AG04450 (cell line): ENCODE measurements at regions not wholly inside any gene's neighbourhood (a gene's known extent, or its start where the extent isn't known, plus 50 kb on each side); places are given as distances from the start of the nearest gene placed in this dataset.

Source experiments
- CTCF ChIA-PET: fragments of 300-600, 350-600 bp; formaldehyde crosslinking; extraction: SDS; loops from one replicate; lab custom pipeline; 2022; ENCODE audit warnings: antibody characterized with exemption, inconsistent platforms; lab: Charles Lee
- POLR2A ChIA-PET: fragments of 350-600 bp; formaldehyde crosslinking; extraction: SDS; loops from one replicate; lab custom pipeline; 2021; ENCODE audit warnings: antibody characterized with exemption, inconsistent platforms; lab: Yijun Ruan, JAX
- DNase-seq: peaks from one replicate; pipeline ENCODE4 v3.0.0-alpha.2; 2011; ENCODE audit warnings: low read depth, low spot score
- H3K27ac ChIP-seq: one replicate; pipeline ENCODE4 v1.5.1; 2012; ENCODE audit warnings: low read depth, low read length, control low read depth
- H3K27me3 ChIP-seq: one replicate; pipeline ENCODE4 v1.6.0; 2012; ENCODE audit warnings: low read length; ENCODE audit not compliant: control insufficient read depth, insufficient read depth
- H3K4me3 ChIP-seq: 2 replicates; pipeline ENCODE4 v1.5.1; 2011; ENCODE audit warnings: mild to moderate bottlenecking, low read depth, low read length, control low read depth
- H3K9me3 ChIP-seq: 2 replicates; pipeline ENCODE4 v1.5.1; 2012; ENCODE audit warnings: low read length; ENCODE audit not compliant: control insufficient read depth, insufficient read depth
- TF ChIP-seq, protein P1 (sequence below): IDR thresholded peaks from 2 replicates; pipeline ENCODE4 v1.5.1; 2011; ENCODE audit warnings: low read depth, low read length, control low read depth, inconsistent platforms

DNA sequence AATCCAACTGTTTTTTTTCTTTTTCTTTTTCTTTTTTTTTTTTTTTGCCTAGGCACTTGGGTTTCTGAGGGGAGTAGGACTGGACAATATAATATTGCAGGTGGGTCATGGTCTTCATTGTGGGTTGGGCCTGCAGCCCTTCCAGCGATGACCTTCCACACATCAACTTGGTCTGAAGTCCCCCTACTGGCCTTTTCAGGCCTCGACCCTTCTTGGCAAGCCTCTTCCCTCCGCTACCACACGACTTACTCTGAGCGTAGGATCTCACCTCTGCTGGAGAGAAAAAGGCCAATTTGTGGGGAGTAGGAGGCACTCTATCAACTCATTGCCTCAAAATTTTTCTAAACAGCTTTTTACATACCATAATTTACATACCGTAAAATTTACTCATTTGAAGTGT lies 51.1 kb upstream of the GRIK3 start:
- Histone ChIP-seq H3K4me3 (no peak overlapping the region), H3K27me3 (no peaks in the 10 kb centered on the region), H3K27ac (no peak overlapping the region), H3K9me3 (no peaks in the 10 kb centered on the region)
- no peak for DNase-seq
- TF ChIP-seq, protein P1, sequence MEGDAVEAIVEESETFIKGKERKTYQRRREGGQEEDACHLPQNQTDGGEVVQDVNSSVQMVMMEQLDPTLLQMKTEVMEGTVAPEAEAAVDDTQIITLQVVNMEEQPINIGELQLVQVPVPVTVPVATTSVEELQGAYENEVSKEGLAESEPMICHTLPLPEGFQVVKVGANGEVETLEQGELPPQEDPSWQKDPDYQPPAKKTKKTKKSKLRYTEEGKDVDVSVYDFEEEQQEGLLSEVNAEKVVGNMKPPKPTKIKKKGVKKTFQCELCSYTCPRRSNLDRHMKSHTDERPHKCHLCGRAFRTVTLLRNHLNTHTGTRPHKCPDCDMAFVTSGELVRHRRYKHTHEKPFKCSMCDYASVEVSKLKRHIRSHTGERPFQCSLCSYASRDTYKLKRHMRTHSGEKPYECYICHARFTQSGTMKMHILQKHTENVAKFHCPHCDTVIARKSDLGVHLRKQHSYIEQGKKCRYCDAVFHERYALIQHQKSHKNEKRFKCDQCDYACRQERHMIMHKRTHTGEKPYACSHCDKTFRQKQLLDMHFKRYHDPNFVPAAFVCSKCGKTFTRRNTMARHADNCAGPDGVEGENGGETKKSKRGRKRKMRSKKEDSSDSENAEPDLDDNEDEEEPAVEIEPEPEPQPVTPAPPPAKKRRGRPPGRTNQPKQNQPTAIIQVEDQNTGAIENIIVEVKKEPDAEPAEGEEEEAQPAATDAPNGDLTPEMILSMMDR: no peak
- CTCF ChIA-PET: no interaction called here
- POLR2A ChIA-PET: no interaction called here

GRCh38 chr1:37089750-37090149 lies 55.4 kb upstream of the GRIK3 start:
- Histone ChIP-seq H3K4me3 (no peak overlapping the region), H3K9me3 (no peaks in the 10 kb centered on the region), H3K27me3 (no peaks in the 10 kb centered on the region), H3K27ac (no peak overlapping the region)
- TF ChIP-seq, protein P1: no peak
- ChIA-PET CTCF (no interaction called here), POLR2A (no interaction called here)
- no peak for DNase-seq

- H3K27me3 ChIP-seq: no peaks in the 10 kb centered on the region
- TF ChIP-seq, protein P1: no peak
- H3K4me3 ChIP-seq: no peak overlapping the region
- no peak for DNase-seq
- no peak overlapping the region for H3K27ac ChIP-seq
- CTCF ChIA-PET: no interaction called here
- no peaks in the 10 kb centered on the region for H3K9me3 ChIP-seq
- POLR2A ChIA-PET: no interaction called here
Measured at GRCh38 chr1:37090671-37091070, 56.4 kb upstream of the GRIK3 start.

GRCh38 chr1:37092937-37093336 lies 58.6 kb upstream of the GRIK3 start:
- TF ChIP-seq, protein P1: no peak
- no peak overlapping the region for H3K27ac ChIP-seq
- ChIA-PET CTCF (no interaction called here), POLR2A (no interaction called here)
- no peaks in the 10 kb centered on the region for H3K27me3 ChIP-seq
- H3K4me3 ChIP-seq: no peak overlapping the region
- no peaks in the 10 kb centered on the region; the same call in 1 of the 2 replicates for H3K9me3 ChIP-seq
- no peak for DNase-seq

DNA sequence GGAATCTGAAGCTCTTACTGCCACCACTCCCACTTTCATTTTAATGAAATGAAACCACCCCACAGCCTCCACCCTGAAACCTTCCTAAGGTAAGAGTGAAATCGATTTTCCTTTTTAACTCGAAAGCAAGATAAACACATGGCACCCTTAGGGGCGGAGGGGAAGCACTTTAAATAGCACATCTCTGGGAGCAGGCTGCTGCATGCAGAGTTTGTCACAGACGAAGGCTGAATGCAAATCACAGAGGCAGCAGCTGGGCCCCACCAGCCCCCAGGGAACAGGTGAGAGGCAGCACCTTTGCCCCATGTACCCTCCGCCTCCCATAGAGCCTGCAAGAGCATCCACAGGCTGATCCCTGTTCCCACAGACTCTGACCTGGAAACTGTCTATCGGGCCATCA lies 60.0 kb upstream of the GRIK3 start:
- Histone ChIP-seq H3K27ac (no peak overlapping the region), H3K27me3 (no peaks in the 10 kb centered on the region), H3K9me3 (no peaks in the 10 kb centered on the region; the same call in 1 of the 2 replicates), H3K4me3 (no peak overlapping the region)
- CTCF ChIA-PET: no interaction called here
- POLR2A ChIA-PET: no interaction called here
- DNase-seq: no peak
- TF ChIP-seq, protein P1: no peak
